ENCODE measurements at regions not wholly inside any gene's neighbourhood (a gene's known extent, or its start where the extent isn't known, plus 50 kb on each side); places are given as distances from the start of the nearest gene placed in this dataset.

DNA sequence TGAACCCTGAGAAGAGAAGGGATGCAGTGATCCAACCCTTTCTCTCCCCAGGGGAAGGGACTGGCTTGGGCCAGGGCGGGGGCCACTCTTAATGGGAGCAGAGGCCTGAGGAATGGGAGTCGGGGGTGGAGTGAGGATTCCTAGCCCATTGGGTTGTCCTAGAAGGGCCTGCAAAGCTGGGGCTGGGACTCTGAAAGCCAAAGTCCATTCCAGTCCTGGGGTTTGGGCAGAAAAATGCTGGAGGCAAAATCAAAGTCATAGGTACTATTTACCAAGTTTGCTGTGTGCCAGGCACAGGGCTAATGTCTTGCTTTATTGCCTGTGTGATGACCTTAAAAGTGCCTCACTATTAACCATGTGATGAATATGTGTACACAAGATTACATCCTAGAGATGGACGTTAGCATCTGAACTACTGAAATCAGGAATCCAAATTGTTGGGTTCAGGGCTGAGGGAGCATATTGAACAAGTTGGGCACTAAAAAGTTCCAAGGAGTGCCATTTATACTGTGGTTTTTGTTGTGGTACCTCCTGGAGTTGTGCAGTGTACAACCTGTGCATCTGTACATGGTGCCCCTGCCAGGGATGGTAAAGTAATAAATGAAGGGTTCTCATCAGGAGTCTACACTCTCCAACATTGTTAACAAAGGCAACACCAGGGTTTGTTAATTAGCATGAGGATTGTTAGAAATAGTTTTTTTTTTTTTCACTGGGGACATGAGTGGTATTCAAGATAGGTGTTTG lies 84.4 kb upstream of the NKD1 start:
- peaks cover 0 to 2% (median 0%) of the 10 kb centered on the region in 3 donors for H3K9me3 Mint-ChIP-seq
- H3K27me3 Mint-ChIP-seq = peaks cover 45% of the 10 kb centered on the region
- H3K36me3 Mint-ChIP-seq = peaks cover 2% of the 10 kb centered on the region
- no peak overlapping the region for H3K27ac Mint-ChIP-seq
- peaks cover 3 to 11% (median 5%) of the 10 kb centered on the region in 3 donors for H3K4me1 Mint-ChIP-seq
- H3K4me3 Mint-ChIP-seq = no peak overlapping the region

DNA sequence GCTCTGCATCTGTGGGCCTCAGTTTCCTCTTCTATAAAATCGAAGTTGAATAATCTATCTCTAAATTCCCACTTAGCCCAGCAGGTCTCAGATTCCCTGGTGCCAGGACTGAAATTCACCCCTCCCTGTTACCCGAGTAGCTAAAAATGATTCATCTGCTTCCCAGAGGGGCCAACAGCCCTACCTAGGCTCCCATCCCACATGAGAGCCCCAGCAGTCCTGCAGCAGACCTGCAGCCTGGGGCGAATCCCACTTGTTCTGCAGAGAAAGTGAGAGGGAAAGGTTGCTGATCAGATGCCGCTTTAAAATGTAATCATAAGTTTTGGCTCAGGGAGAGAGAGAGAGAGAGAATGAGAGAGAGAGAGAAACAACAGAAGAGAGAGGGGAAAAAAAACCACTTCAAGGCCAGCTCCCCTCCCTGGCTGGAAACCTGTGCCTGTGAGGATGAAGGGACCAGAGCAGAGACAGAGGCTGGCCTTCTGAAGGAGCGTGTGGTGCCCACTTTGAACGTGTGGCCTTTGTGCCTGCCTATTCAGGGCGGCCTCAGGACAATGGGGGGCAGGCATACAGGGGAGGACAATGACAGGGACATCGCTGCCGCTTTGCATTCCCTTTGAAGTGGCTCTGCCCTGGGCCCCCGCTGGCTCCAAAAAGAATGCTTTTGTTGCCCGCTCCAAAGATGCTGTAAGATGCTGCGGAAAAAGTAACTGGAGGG lies 85.2 kb upstream of the NKD1 start:
- peaks cover 3 to 13% (median 5%) of the 10 kb centered on the region in 3 donors for H3K4me1 Mint-ChIP-seq

DNA sequence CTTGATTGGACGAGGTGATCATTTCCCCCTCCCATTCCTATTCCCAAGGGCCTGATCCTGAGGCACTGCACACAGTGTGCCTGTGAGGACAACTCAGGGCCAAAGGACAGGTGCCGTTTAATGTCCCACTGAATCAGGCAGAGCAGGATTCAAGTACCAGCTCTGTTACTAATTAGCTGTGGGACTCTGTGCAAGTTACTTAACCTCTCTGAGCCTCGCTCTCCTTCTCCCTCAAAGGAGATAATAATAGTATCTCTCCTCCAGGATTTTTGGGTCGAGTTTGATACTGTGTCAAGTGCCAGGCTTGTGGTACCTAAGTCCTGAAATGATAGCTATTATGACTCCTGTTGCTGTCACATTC lies 86.8 kb upstream of the NKD1 start:
- no peak overlapping the region for H3K4me3 Mint-ChIP-seq
- peaks cover 0 to 4% (median 0%) of the 10 kb centered on the region in 3 donors for H3K9me3 Mint-ChIP-seq
- H3K27me3 Mint-ChIP-seq = peaks cover 31% of the 10 kb centered on the region
- H3K36me3 Mint-ChIP-seq = peaks cover 4% of the 10 kb centered on the region
- peaks cover 0 to 8% (median 3%) of the 10 kb centered on the region in 3 donors for H3K4me1 Mint-ChIP-seq
- H3K27ac Mint-ChIP-seq = no peak overlapping the region

More for the DNA sequence above, 85.2 kb upstream of the NKD1 start:
- Mint-ChIP-seq H3K27me3 (peaks cover 40% of the 10 kb centered on the region), H3K4me3 (no peak overlapping the region), H3K36me3 (peaks cover 2% of the 10 kb centered on the region), H3K27ac (no peak overlapping the region), H3K9me3 (peaks cover 0 to 2% (median 0%) of the 10 kb centered on the region in 3 donors)

DNA sequence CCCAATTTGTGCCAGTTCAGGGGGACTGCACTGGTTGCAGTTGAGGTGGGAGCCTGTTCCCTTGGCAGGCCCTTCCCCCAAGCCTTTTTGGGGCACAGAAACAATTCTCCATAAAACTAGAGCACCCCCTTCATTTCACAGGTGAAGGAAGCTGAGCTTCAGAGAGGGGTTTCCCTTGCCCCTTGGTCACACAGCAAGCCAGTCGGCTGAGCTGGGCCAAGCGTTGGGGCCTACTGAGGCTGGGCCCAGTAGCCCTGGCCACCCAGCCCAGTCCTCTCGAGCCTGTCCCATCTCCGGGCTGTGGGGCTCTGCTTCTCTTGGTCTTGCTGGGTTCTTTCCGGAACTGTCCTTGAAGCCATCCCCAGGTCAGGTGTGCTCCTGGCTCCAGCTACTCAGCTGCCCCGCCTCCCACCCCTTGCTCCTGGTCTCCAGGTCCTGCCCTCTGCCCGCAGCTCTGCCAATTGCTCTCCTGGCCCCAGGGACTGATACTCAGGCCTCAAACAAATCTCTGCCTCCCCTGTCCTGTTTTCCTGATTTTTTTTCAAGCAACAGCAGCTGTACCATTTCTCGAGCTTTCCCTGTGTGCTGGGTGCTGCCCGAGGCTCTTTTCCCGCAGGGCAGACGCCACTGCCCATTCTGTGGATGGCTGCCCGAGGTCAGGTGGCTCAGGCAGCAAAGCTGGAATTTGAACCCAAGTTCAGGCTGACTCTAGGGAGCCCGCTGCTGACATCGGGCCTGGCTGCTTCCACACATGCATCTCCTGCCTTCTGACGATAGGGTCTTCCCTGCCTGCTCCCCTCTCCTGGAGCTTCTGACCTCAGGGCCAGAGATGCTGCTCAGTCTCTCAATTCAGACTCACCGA lies 87.4 kb upstream of the NKD1 start:
- peaks cover 31% of the 10 kb centered on the region for H3K27me3 Mint-ChIP-seq
- no peak overlapping the region for H3K4me3 Mint-ChIP-seq
- peaks cover 4% of the 10 kb centered on the region for H3K36me3 Mint-ChIP-seq

DNA sequence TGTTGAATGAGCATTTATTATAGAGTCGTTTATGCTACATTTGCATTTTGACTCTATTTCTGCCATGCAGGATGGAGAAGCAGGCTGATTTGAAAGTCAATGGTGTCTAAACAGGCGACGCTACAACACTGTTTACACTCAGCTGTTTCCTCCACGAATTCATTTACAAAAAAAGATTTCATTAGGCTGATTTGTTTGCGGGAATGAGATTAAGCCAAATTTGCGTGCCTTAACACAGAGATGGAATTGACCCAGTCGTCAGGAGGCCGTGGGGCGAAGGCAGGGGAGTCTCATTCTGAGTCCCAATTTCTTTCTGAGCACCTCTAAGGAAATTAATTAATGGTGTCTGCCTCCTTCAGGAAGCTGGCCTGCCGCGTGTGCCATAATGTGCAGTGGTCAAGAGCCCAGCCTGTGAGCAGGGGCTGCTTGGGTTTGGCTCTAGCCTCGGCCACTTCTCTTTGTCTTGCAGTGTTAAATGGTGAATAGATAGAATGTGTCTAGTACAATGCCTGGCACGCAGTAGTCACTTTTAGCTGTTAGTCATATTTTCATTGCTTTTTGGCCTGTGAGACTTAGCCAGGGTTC lies 88.6 kb upstream of the NKD1 start:
- H3K9me3 Mint-ChIP-seq = peaks cover 0 to 4% (median 0%) of the 10 kb centered on the region in 3 donors
- H3K4me1 Mint-ChIP-seq = peaks cover 0 to 8% (median 3%) of the 10 kb centered on the region in 3 donors
- H3K4me3 Mint-ChIP-seq = no peak overlapping the region

More for the DNA sequence above, 87.4 kb upstream of the NKD1 start:
- H3K9me3 Mint-ChIP-seq = peaks cover 0 to 4% (median 0%) of the 10 kb centered on the region in 3 donors
- H3K4me1 Mint-ChIP-seq = peaks cover 0 to 8% (median 3%) of the 10 kb centered on the region in 3 donors
- no peak overlapping the region for H3K27ac Mint-ChIP-seq

DNA sequence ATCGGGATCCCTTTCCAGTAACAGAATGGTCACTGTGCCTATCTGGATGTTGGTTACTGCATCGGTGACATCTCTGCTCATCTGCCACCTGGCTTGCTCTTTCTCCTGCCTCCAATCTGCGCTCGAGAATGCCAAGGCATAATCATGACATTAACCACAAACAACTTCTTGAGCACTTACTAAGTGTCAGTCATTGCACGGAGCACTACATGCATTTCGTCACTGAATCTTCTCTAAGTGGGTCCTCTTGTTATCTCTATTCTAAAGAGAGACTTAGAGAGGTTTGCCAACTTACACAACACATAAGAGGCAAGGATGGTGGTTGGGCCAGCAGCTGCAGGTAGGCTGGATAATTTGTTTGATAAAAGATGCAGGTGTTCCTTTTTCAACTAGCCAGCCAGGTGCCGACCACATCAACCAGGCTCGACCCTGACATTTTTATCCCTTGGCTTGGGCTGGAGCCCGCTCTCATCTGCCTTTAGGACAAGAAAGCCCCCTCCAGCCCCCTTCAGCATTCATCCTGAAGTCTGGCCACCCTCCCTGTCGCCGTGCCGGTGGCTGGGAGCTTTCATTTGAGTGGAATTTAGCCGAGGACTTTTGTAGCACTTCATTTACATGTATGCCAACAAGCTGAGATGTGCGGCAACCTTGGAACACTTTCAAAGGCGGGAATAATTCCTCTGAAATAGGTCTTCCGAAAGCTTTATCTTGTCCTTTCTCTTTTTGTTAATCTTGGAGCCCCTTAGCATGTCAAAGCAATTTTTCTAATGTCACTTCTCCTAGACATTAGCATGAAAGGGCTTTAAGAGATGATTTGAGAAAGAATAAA lies 89.3 kb upstream of the NKD1 start:
- Mint-ChIP-seq H3K4me3 (no peak overlapping the region), H3K27ac (no peak overlapping the region), H3K27me3 (peaks cover 27% of the 10 kb centered on the region), H3K9me3 (peaks cover 0 to 4% (median 0%) of the 10 kb centered on the region in 3 donors), H3K36me3 (peaks cover 4% of the 10 kb centered on the region), H3K4me1 (peaks cover 0 to 8% (median 3%) of the 10 kb centered on the region in 3 donors)

More for the DNA sequence above, 88.6 kb upstream of the NKD1 start:
- H3K27me3 Mint-ChIP-seq = peaks cover 30% of the 10 kb centered on the region
- no peak overlapping the region for H3K27ac Mint-ChIP-seq
- peaks cover 4% of the 10 kb centered on the region for H3K36me3 Mint-ChIP-seq

DNA sequence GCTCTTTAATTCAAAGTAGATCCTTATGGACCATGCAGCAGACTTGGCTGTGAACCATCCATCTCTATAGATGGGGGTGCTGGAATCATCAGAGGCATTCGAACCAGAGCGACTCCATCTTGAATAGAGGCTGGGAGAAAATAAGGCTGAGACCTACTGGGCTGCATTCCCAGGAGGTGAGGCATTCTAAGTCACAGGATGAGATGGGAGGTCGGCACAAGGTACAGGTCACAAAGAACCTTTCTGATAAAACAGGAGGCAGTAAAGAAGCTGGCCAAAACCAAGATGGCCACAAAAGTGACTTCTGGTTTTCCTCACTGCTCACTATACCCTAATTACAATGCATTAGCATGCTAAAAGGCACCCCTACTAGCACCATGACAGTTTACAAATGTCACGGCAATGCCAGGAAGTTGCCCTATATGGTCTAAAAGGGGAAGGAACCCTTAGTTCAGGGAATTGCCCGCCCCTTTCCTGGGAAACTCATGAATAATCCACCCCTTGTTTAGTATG lies 89.2 kb upstream of the BRD7 start:
- Mint-ChIP-seq H3K9me3 (peaks cover 0 to 4% (median 0%) of the 10 kb centered on the region in 3 donors), H3K4me1 (peaks cover 0 to 8% (median 3%) of the 10 kb centered on the region in 3 donors), H3K4me3 (no peak overlapping the region), H3K36me3 (peaks cover 4% of the 10 kb centered on the region), H3K27me3 (peaks cover 21% of the 10 kb centered on the region), H3K27ac (no peak overlapping the region)

DNA sequence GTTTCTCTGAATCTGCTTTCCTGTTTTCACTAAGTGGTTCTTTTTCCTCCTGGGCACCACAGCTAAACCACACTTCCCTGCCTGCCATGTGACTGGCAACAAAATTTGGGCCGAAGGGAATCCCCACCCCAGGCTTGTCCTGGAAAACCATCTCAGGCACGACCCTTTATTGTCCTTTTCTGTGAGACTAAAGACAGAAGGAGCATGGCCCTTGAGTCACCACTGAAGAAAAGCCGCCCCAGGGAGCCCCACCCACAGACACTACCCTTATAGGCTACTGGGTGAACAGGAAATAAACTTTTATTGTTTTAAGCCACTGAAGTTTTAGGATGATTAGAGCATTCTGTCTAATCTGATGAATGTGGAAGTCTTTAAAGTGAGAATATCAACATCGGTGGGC lies 88.6 kb upstream of the BRD7 start:
- peaks cover 0 to 8% (median 3%) of the 10 kb centered on the region in 3 donors for H3K4me1 Mint-ChIP-seq
- H3K36me3 Mint-ChIP-seq = peaks cover 4% of the 10 kb centered on the region
- no peak overlapping the region for H3K27ac Mint-ChIP-seq
- H3K4me3 Mint-ChIP-seq = no peak overlapping the region
- H3K27me3 Mint-ChIP-seq = peaks cover 21% of the 10 kb centered on the region
- peaks cover 0 to 4% (median 0%) of the 10 kb centered on the region in 3 donors for H3K9me3 Mint-ChIP-seq

DNA sequence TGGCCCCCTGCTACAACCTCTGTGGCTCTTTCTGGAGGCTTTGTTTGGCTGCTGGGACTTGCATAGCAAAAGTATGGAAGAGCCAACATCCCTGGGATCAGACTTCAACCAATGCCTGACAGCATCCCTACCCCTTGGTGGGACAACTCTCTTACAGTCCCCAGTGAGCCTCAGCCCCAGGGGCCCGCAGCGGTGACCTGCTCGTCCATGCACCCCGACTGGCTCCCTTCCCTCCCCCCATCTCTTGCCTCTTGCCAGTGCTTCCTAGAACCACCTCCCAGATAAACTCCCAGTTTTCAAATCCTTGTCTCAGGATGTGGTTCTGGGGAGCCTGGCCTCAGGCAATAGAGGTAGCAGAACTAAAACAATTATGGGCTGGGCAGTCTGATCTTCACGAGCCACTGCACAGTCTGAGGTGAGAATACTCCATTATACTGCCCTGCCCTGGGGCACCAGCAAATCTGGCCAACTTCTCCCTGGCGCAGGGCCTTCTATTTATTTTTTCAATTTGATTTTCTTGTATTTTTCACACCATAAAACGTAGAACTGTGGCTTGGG lies 86.6 kb upstream of the BRD7 start:
- Mint-ChIP-seq H3K36me3 (peaks cover 3% of the 10 kb centered on the region), H3K9me3 (peaks cover 0 to 4% (median 0%) of the 10 kb centered on the region in 3 donors), H3K4me1 (peaks cover 0 to 8% (median 3%) of the 10 kb centered on the region in 3 donors), H3K4me3 (no peak overlapping the region), H3K27me3 (peaks cover 13% of the 10 kb centered on the region), H3K27ac (no peak overlapping the region)

DNA sequence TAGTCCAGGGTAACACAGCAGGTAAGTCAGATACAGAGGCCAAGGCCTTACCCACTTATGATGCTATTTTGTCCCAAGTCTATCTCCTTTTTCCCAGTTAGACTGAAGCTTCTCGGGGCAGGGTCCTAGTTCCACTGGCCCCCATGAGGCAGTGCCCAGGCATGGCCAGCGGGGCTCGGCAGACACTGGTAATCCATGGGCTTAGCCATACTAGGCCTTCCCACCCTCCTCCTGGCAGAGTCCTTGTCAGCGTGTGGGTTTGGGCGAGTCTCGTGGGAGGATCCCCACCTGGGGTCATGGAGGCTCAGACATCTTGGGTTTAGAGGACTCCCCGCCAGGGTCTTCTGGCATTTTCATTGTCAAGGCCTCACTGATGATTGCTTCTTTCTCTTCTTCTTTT lies 84.7 kb upstream of the BRD7 start:
- peaks cover 13% of the 10 kb centered on the region for H3K27me3 Mint-ChIP-seq

DNA sequence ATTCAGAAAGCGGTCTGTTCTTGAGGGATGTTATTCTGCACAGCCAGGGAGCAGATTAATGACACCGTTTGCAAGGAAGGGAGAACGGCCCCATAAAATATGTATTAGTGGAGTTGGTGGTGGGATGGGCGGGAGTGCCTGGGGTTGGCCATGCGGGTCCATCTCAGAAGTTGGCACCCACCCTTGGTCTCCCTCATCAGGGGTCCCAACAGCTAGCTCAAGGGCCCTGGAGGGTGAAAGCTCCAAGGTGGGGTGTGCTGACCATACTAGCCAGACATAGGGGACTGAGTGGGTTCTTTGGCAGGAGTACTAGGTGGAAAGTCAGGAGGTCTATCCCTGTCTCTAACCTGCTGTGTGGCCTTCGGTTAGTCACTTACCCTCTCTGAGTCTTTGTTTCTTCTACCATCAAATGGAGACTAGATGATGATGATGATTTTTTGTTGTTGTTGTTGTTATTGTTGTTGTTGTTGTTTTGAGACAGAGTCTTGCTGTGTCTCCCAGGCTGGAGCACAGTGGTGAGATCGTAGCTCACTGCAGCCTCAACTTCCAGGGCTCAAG lies 83.2 kb upstream of the BRD7 start:
- Mint-ChIP-seq H3K4me3 (no peak overlapping the region), H3K27ac (no peak overlapping the region), H3K4me1 (peaks cover 0 to 8% (median 0%) of the 10 kb centered on the region in 3 donors), H3K9me3 (no peaks in the 10 kb centered on the region), H3K36me3 (peaks cover 2% of the 10 kb centered on the region), H3K27me3 (peaks cover 16% of the 10 kb centered on the region)

More for the DNA sequence above, 84.7 kb upstream of the BRD7 start:
- H3K9me3 Mint-ChIP-seq = peaks cover 0 to 2% (median 0%) of the 10 kb centered on the region in 3 donors
- no peak overlapping the region for H3K4me3 Mint-ChIP-seq
- H3K36me3 Mint-ChIP-seq = peaks cover 2% of the 10 kb centered on the region
- no peaks in the 10 kb centered on the region for H3K4me1 Mint-ChIP-seq
- H3K27ac Mint-ChIP-seq = no peak overlapping the region

DNA sequence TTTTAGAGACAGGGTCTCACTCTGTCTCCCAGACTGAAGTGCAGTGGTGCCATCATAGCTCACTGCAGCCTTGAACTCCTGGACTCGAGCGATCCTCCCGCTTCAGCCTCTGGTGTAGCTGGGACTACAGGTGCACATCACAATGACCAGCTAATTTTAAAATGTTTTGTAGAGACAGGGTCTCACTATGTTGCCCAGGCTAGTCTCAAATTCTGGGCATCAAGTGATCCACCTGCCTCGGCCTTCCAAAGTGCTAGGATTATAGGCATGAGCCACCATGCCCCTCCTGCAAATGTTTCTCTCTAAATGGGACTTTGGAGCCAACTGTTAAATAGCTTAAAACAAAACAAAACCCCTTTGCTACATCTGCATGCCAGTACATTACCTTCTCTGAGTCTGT lies 82.2 kb upstream of the BRD7 start:
- Mint-ChIP-seq H3K36me3 (no peaks in the 10 kb centered on the region), H3K4me1 (peaks cover 0 to 8% (median 0%) of the 10 kb centered on the region in 3 donors), H3K9me3 (no peaks in the 10 kb centered on the region), H3K27ac (no peak overlapping the region), H3K27me3 (peaks cover 13% of the 10 kb centered on the region), H3K4me3 (no peak overlapping the region)

DNA sequence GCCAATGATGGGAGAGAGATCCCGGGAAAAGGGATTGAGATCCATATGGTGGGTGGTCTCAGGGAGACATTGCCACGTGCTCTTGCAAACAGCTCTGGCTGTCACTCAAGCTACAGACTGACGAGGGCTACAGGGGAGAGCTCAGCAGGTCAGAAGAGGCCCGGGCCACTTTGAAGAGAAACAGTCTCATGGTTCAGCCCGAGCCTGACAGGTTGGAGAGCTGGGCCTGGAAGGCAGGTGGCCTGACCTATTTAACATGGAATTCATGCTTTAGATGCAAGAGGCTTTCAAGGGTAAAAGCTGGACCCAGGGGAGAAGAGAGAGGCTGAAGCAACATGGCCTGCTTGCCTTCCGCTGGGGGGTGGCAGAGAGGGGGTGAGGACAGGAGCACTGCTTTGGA lies 81.0 kb upstream of the BRD7 start:
- Mint-ChIP-seq H3K4me1 (peaks cover 0 to 8% (median 0%) of the 10 kb centered on the region in 3 donors), H3K36me3 (no peaks in the 10 kb centered on the region), H3K27ac (no peak overlapping the region), H3K4me3 (no peak overlapping the region), H3K27me3 (peaks cover 11% of the 10 kb centered on the region), H3K9me3 (no peaks in the 10 kb centered on the region)
